D721Med (cell line): ENCODE measurements at regions not wholly inside any gene's neighbourhood (a gene's known extent, or its start where the extent isn't known, plus 50 kb on each side); places are given as distances from the start of the nearest gene placed in this dataset.

Experiments
- DNase-seq: peaks from one replicate; pipeline ENCODE4 v3.0.0; 2011; ENCODE audit warnings: low spot score; ENCODE audit not compliant: insufficient read length
- FAIRE-seq: peaks from 2 replicates; lab custom pipeline; 2011; peaks lifted over from hg19 to GRCh38; lab: Jason Lieb, UNC
- TF ChIP-seq, protein P1 (sequence below): IDR thresholded peaks from 2 replicates; pipeline ENCODE4 v1.5.1; 2012; ENCODE audit warnings: mild to moderate bottlenecking, control low read depth; ENCODE audit not compliant: insufficient read depth; ENCODE audit errors: missing control alignments

DNA sequence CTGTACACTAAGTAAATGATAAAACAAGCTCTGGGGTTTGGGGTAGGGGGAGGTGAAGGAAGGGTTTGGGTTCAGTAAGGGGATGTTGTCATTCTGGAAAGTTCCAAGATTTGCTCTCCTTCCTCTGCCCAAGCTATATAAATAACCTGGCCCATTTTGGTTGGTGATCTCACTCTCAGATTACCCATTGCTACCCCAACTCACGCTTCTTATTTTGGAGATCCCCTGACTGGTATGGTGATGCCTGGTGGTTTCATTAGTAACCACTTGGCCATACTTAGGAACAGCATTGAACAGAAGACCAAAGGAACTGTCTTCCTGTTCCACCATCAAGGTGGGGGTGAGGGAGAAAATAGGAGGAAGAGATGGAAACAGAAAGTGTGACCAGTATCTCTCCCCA lies 259.6 kb upstream of the TBX3 start:
- DNase-seq (no peak), FAIRE-seq (no peak)
- TF ChIP-seq, protein P1, sequence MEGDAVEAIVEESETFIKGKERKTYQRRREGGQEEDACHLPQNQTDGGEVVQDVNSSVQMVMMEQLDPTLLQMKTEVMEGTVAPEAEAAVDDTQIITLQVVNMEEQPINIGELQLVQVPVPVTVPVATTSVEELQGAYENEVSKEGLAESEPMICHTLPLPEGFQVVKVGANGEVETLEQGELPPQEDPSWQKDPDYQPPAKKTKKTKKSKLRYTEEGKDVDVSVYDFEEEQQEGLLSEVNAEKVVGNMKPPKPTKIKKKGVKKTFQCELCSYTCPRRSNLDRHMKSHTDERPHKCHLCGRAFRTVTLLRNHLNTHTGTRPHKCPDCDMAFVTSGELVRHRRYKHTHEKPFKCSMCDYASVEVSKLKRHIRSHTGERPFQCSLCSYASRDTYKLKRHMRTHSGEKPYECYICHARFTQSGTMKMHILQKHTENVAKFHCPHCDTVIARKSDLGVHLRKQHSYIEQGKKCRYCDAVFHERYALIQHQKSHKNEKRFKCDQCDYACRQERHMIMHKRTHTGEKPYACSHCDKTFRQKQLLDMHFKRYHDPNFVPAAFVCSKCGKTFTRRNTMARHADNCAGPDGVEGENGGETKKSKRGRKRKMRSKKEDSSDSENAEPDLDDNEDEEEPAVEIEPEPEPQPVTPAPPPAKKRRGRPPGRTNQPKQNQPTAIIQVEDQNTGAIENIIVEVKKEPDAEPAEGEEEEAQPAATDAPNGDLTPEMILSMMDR: no peak

DNA sequence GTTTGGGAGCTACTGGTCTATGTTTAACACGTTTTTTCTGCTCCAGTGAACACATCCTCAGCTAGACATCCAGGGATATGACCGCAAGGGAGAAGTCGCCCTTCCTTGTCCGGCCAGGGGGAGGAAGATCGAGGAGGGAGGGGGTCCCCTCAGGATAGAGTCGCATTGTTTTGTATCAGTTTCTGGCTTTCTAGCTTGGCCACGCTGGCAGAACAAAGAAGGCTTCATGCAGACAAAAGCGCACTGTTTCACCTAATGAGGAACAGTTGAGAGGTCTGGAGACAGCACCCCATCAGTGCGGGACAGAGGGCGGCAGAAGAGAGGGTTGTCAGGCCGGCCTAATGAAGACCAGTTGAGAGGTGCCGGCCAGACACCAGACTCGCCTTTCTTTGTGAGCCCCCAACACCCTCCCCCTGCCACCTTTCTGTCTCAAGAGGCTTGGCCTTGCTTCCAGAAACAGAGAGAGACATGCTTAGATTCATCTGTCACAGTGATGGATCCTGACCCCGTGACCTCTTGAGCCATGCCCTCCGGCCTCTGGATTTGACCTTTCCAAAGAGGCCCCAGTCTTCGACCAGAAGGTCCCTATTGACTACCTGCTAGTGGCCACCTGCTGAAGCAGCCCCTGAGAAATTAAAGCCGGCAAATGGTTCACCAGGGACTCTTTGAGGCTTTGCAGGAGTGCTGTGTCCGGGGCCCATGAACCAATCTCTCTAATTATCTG lies 254.7 kb upstream of the TBX3 start:
- no peak for FAIRE-seq
- TF ChIP-seq, protein P1: no peak

DNA sequence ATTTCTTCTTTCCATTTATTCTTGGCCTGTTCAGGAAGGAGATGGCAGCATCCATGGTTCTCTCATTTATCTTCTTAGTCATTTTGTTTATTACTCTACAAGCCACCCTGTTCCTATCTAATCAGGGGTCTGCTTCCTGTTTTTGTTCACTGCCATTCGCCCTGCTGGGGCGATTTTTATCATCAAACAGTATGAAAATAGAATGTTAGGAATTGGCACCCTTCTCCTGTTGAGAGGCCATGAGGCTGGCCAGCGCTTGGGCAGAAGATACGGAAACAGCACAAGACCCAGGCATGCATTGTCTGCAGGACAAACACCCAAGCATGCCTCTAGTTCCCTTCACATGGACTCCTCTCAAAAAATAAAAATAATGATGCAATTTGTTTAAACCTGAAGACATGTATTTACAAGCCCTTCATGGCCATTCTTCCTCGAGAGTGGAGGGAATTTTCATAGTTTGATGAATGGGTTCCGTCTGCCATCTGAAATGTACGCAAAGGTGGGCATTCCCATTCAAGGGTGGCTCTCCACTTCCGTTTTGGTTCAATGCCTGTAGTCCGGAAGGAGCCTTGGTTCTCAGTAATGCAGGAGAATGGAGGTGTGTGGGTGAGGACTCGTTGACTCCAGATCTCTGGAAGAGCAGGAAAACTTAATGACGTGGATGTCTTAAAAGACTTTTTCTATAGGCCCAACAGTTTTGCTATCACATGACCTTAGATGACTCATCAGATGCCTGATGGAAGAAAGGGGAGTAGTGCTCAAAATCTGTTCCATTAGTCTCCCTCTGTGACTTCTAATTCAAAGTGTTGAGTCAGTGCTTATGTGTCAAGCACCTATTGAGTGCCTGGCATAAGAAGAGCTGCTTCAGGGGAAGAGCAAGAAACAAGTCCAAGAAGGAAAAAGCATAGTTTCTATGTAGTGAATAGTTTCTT lies 252.4 kb upstream of the TBX3 start:
- FAIRE-seq (no peak), DNase-seq (no peak)
- TF ChIP-seq, protein P1: no peak

More for the DNA sequence above, 254.7 kb upstream of the TBX3 start:
- DNase-seq: no peak

DNA sequence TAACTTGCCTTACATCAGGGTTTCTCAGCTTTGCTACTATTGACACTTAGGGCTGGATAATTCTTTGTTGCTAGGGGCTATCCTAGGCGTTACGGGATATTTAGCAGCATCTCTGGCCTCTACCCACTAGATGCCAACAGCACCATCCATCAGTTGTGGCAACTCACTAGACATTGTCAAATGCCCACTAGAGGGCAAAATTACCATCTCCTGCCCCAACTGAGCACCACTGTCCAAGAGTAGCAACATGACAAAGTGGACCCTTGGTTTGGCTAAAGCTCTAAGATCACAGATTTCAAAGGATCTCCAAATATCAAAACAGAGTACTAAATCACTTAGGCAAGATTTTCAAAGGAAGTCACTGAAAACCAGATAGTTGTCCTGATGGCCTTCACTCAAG lies 251.7 kb upstream of the TBX3 start:
- TF ChIP-seq, protein P1: peak; percentile 21
- DNase-seq: no peak

DNA sequence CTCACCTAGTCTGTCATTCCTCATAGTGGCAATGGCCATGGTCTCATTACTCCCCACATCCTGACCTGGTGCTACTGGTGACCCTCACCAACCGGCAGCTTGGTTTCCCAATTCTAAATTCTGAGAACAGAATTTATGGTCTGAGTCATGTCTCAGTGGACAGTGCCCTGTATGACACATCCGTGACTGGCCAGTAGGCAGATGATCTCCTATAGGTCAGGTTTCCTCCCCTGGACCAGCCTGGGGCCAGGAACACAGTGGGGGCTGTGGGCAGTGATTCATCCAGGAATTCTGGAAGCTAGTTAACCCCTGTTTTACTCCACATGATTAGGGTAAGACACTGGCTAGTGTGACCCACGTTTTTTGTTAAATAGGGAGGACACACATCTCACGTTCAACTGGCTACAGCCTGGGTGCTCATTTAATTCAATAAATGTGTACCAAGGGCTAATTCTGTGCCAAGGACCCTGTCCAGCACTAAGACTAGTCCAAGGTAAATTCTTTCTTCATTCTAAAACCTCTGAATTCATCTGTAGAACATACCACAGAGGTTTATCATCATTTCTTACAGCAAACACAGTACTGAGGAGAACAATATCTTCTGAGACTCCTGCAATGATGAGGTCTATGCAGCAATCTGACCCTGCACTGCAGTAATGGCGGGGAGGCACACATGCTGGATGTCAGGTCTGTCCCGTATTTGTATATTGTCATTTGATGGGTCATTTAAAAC lies 249.6 kb upstream of the TBX3 start:
- FAIRE-seq: no peak
- TF ChIP-seq, protein P1: no peak
- DNase-seq: no peak

More for the DNA sequence above, 251.7 kb upstream of the TBX3 start:
- FAIRE-seq: no peak

DNA sequence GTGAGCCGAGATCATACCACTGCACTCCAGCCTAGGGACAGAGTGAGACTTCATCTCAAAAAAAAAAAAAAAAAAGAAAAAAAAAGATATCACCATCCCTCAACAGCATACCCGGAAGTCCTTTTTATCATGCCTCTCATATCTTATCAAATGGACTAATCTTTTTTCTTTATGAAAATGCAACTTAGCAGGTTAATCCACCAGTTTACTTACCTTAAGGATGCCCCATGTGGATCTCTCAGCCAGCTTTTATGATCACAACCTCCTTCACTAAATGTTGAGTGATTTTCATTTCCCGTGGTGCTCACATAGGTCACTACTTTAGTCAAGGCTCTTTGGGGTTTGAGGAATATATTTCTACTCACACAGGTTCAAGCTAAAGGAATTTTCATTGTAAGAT lies 248.8 kb upstream of the TBX3 start:
- TF ChIP-seq, protein P1: no peak
- FAIRE-seq: no peak

More for the DNA sequence above, 248.8 kb upstream of the TBX3 start:
- no peak for DNase-seq
